HS-5 (cell line): ENCODE measurements at regions not wholly inside any gene's neighbourhood (a gene's known extent, or its start where the extent isn't known, plus 50 kb on each side); places are given as distances from the start of the nearest gene placed in this dataset.

Source experiments
- DNase-seq: peaks from one replicate; pipeline ENCODE4 v3.0.0-alpha.2; 2012; ENCODE audit warnings: low read depth

DNA sequence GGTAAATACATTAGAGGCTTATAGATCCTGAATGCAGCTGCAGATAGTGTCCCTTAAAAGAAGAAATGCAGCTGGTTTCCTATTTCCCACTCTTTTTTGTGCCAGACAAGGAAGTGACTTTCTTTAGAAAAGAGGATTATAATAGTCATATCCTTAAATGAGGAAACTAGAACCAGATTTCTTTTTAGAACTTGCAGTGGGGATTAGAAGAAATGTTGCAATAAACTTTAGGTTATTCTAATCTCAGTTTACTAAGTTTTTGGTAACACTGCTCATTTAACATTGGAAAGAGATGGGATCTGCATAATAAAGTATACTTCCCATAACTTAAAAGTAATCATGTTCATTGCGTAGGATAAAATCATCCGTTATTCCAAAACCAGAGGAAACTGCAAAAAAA, 101.9 kb downstream of the SLIT2 start:
- DNase-seq, result no peak

DNA sequence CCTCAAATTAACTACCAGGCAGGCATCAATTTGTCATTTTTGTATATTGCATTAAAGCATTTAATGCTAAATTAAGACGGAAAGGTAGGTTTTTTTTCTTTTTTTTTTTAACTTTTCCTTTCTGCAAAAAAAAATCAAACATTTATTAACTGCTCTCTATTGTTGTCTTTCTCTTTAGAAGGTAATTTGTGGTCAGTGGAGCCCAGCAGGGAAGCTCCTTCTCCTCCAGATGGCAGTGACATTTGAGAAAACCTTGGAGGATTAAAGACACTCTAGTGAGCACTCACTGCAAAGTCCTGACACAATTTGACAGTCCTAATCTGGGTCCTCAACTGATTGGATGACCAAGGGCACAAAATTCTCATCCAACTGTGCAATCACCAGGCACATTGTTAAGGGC, 102.4 kb downstream of the SLIT2 start:
- no peak for DNase-seq

DNA sequence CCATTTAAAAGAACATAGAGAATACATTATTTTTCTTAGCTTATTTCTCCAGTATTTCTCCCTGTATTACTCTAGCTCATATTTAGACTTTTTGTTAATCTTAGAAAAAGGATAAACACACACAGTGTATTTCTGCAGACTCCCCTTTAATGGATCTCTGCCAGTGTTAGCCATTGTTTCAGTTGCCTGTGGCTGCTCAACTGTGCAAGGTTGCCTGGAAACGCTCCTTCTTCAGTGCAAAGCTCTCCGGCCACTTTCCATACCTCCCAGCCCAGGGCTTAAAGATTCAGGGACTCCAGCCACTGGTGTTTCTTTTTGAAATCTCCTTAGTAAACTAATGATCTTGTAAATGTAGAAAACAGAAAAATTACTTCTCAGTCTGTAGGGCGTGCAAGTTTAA, 104.9 kb downstream of the SLIT2 start:
- no peak for DNase-seq

DNA sequence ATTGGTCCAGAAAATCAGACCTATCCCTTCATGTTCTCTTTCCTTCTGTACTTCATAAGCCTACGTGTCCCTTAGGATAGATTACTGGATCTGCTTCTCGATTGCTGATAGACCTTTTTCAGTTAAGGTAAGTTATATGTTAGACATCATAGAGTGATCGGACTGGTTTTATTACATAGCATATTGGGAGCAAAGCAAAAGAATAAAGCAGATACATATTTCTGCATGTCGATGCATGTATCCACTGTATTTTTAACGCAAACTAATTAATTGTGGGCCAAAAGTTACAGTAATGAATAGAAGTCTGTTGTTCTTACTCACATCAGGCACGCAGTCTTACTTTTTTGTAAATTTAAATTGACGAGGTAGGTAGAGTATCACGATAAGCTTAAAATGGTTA, 106.4 kb downstream of the SLIT2 start:
- no peak for DNase-seq

DNA sequence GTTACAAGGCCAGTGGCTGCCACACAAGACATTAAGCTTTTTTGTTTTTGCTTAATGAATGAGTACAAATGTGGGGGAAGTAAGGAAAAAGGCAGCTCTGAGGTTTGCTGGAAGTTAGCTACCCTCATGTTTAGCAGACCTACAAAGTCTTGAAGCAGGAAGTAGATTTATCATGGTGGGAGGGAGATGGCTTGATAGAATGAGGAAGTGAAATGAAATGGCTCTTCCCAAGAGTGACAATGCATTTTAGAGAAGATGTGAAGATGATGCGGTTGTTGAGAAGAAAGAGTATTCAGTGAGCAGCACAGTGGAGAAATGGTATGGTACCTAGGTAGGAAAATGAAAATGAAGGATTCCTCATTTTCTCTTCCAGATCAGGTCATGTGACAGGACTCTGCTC, 108.0 kb downstream of the SLIT2 start:
- no peak for DNase-seq

DNA sequence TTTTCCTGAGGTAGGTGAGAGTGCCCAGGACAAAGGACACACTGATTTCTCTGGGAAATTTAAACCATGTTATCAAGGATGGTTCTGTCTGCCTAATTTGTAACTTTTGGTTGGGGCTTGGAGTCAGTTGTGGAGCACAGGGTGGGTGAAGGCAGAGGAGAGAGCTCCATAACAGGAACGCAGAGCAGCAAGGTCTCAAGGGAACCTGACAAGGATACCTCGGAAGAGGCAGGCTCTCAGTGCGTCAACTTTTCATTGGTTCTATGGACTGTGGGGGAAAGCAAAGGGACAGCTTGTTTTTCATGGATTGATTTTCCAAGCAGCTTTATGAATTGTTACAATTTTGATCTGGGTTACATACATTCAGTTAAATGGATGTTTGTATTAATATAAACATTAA, 110.4 kb downstream of the SLIT2 start:
- DNase-seq, result no peak

DNA sequence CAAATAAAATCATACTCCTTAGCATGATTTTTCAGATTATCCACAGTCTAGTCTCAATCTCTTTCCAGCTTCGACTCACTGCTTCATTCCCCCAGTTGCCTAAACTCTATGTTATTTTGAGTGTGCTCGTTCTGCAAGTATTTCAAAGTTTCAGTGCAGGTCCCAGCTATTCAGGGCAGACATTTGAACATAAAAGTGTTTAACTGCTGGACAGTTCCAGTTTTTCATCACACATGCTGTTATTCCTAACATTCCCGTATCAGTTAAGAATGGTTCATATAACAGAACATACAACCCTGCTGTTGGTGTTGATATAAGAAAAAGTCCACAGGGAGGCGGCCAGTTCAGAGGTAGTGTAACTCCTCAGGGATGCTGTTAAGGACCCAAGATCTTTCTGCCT, 113.3 kb downstream of the SLIT2 start:
- DNase-seq, result no peak

DNA sequence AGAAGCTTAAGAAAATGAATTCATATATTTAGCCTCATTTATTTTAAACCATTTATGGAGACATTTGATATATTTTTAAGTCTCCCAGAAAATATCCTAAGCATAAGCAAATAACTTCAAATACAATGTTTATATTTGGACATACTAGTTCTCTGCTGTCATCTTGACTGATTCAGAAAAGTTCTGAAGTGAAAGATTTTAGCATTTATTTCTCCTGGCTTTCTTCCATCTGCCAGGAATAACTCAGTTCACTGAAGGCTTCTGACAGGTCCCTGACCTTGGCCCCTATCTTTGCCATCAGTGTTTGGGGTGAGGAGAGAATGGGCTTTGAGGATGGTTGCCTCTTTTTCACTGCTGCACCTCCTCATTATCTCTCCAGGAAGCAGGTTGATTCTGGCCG, 115.7 kb downstream of the SLIT2 start:
- no peak for DNase-seq

DNA sequence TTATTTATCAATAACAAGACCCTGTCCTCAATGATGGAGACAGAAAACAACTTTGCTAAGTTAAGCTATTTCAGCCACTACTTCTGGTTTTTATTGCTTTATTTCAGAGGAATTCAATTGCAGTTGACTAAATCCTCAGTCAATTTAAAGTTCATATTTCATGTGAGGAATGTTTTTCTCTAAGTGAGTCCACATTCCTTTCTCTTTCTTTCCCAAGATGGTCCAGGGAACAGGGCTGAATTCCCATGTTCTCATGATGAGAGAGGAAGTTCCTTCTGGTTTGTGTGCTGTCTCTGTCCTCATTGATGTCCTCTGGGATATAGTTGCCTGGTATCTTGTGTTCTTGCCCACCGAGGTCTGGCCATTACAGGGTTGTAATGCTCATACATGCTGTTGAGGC, 117.2 kb downstream of the SLIT2 start:
- no peak for DNase-seq

DNA sequence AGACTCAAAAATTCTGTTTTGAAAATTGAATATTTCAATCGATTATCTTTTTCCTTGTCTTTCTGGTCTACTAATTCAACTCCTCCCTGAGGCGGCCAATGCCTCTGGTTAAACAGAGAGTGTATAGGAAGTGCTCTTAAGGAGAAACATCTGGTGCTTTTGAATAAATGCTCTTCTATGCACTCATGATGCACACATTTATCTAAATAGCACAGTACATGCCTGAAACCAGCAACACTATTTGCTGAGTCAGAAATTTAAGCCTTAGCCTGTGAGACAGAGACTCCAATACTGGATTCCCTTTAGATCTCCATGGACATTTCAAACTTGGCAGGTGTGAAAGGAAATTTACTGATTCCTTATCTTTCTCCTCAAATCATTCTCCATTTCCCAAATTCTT, 118.6 kb downstream of the SLIT2 start:
- no peak for DNase-seq

DNA sequence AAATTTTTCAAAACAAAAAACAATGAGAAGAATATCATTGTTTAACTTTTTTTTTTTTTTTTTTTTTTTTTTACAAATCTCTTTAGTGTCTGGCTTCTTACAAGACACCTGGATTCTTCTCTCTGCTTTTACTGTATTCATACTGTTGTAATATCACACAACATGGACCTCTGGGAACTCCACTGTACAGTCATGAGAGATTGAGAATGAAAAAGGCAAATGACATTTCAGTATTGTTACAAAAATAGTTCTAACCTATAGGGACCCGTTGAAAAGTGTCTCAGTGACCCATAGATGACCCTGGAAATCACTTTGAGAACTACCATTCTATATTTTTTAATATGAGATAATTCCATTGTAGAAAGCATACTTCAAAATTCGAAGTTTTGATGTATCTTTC, 124.4 kb downstream of the SLIT2 start:
- no peak for DNase-seq

DNA sequence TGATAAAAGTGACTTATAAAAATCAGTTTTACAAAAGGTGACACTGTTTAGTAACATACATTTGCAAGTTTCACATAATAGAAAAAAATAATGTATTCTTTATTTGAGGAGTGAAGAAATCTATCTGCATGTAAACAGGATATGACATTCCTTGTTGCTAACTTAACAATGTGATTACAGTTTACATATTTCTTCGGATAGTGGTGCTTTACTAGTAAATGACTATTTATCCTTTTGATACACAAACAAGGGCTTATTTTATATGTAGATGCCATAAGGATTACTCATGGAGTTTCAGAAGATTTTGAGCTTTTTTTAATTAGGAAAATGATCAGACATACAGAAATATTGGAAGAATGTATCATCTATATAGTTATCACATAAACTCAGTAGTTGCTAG, 126.5 kb downstream of the SLIT2 start:
- no peak for DNase-seq

DNA sequence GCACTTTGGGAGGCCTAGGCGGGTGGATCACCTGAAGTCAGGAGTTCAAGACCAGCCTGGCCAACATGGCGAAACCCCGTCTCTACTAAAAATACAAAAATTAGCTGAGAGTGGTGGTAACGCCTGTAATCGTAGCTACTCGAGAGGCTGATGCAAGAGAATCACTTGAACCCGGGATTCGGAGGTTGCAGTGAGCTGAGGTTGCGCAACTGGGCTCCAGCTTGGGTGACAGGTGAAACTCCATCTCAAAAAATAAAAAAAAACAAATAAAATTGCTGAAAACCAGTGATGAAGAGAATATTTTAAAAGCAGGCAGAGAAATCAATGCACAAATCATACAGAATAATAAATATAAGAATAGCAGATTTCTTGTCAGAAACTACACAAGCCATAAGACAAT, 129.3 kb downstream of the SLIT2 start:
- no peak for DNase-seq

DNA sequence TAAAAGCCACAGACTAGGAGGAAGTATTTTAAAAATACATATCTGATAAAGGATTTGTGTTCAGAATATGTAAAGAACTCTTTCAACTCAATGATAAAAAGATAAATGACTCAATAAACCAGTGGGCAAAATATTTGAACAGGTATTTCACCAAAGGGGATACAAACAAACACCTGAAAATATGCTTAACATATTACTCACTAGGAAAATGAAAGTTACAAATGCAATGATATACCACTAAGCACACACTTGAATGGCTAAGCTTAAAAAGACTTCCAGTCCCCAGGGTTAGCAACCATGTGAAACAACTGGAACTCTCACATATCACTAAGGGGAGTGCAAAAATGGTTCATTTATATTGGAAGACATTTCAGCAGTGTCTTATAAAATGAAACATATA, 131.6 kb downstream of the SLIT2 start:
- no peak for DNase-seq

DNA sequence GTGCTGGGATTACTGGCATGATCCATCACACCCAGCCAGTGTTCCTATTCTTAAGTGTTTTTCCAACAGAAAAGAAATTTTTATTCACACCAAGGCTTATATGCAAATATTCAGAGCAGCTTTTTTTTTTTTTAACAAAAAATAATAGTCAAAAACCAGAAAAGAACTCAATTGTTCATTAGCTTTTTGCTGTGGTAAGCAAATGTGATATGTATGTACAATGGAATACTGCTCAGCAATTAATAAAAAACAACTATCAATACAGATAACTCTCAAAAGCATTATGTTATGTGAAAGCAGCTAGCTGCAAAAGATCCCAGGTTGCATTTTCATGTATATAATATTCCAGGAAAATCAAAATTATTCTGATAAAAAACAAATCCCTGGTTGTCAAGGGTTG, 132.3 kb downstream of the SLIT2 start:
- no peak for DNase-seq

DNA sequence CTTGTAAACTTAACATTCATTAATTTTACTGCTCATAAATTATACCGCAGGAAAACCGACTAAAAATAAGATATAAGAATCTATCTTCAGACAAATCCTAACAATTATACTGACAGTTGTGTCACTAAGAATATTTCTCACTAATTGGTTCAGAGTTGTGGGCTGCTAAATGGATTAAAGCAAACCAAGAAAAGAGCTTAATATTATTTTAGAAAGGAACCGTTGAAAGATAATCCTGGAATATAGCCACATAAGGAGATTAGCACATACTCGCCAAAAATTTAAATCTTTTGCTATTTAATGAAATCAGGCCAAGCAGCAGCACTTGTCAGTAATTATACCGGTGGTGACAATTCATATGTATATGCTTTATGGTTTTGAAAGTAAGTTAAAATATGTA, 132.8 kb downstream of the SLIT2 start:
- no peak for DNase-seq

DNA sequence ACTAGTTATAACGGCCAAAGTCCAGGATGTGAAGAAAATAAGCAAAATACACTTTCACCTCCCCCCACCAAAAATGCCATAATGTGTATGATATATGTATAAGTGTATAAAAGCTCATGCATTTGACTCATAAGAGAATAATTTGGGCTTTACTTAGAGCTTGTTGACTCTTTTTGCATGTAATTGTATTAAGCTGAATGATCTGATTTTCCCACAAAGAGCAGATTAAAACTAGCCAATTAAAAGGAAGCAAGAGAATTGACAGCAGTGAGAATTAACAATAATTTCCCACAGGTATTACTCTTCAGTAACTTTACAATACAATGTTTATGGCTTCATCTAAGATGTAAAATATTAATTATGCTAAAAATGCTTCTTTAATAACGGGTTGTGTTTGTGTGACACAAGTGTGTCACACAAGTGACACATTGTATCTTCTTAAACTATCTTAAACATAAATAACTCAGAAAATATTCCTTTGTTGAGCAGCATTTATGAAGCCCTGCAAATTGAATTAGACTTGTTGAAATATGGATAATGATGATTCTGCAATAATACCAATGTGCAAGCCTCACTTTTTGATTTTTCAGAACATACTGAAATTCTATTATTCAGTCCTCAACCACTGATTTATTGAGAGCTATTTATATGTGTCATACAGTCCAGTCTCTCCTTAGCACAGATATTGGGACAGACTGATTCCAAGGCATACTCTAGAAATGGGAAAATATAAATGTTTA, 134.5 kb downstream of the SLIT2 start:
- no peak for DNase-seq

DNA sequence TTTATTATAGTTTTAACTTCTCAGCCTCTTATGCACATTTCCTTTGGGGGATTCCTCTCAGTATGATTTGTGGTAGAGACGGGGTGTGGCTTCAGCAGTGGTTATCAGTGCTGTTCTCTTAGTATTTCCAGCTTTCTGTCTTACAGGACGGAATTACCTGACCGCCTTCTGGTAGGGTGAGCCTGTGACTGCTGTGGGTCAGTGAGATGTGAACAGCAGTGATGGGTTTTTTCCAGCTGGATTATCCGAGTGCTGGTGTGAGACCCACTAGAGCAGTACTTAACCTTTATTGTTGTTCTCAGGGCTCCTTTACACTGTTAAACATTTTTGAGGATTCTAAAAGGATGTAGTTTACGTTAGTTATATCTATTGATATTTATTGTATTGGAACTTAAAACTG, 135.2 kb downstream of the SLIT2 start:
- no peak for DNase-seq

DNA sequence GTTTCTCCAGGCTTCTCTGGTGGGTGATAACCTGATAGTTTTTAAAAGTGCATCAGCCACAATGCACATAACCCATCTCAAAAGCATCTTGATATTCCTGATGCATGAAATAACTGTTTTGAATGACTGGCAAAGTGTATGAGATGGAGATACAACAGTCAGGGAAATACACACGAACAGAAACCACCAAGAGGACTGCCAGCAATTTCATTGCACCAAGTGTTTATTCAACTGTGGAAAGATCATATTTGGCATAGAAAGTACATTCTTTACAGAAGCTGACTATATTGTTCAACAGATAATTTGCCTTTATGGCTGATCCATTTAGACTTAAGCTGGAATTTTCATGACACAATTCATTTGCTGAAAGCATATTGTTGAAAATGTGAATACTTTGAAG, 139.5 kb downstream of the SLIT2 start:
- DNase-seq, result no peak

DNA sequence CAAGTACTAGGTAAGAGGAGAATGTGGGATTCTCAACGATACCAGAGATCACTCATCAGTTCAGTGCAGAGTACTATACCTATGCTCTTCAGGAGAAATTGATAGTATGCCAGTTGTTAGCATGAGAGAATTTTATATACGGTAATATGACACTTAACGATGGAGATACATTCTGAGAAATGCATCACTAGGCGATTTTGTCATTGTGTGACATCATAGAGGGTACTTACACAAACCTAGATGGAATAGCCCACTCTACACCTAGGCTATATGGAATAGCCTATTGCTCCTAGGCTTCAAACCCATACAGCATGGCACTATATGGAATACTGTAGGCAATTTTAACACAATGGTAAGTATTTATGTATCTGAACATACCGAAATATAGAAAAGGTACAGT, 140.2 kb downstream of the SLIT2 start:
- no peak for DNase-seq

DNA sequence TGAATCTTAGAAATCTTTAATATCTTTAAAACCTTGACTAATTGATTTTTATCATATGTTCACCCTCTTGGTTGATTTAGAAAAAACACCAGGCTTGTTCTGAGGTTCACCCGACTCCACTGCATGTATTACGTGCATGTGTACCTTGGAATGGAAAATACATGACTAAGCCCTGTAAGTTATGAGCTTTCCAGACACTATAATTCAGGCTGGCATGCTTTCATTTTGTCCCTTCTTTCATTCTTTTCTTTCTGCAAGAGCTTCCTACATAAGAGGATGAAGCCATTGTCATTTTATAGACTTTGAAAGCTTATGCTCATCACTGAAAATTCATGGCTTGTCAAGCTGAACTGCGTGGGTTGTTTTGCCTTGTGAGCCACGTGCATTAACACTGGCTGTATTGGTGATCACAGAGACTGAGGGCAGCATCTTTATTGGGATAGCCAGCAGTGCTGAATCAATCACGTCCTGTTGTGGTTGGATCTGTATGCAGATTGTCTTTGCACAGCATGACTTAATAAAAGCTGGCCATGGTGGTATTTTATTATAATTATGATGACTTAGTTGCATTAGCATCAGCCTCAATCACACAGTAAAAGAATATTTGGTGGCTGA, 141.9 kb downstream of the SLIT2 start:
- no peak for DNase-seq

DNA sequence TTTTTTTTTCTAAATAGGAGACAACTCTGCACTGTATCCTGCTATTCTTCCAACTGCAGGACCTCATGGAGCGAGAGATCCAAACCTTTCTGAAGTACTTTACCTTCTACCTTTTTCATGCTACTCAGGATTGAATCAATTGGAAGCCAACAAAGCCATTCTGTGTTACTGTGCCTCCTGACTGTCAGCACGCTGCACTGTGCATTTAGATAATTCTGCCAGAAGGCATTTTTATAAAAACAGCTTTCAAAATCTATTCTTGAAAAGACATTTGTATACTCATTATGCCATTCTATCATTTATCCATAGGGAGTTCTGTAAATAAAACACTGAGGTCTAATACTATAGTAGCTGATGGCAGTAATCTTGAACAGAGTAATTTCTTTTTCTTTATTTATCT, 142.8 kb downstream of the SLIT2 start:
- DNase-seq, result no peak

DNA sequence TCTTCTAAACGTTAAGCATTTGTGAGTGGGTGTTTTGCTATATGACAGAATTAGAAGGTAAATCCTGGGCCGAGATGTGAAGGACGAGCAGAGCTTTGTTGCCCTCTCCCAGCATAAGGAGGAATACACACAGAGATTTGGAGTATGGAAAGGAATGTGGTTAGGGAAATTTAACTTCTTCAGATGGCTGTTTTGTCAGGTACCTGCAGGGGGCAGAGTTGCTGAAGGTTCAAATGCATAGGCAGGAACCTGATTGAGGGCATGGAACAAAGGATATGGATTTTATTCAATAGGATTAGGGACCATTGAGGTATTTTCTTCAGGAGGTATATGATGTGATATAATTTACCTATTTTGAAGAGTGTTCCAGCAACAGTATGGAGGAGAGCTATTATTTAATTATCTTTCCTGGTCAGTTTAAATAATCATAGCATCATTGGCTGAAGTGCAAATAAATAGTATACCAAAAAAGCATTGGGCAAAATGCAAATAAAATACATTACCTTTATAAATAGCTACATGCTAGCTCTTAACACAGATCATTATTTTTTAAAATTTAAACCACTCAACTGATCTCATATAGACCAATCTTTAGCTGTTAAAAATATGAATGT, 143.6 kb downstream of the SLIT2 start:
- DNase-seq, result no peak

DNA sequence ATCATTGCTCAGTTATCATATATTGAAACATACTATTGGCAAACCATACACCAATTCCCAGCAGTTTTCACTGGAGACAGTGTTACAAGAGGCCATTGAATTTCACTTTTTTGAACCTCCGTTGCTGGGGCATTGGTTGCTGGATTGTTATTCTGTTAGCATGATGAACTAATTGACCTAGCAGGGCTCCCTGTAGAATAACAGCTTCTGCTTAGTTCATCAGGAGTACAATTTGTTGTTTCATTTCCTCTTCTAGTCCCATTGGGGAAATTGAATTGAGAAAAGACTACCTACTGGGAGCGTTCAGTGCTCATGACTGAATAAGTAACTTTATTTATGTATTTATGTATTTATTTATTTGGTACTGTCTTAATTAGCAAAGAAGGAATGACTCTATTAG, 151.6 kb downstream of the SLIT2 start:
- no peak for DNase-seq
